Right lobe of liver (tissue), 6 donors: ENCODE measurements at regions not wholly inside any gene's neighbourhood (a gene's known extent, or its start where the extent isn't known, plus 50 kb on each side); places are given as distances from the start of the nearest gene placed in this dataset.

ENCODE experiments used
- ATAC-seq, 4 donors: fragments of 200-7000 bp; cut with Tn5 transposase; one replicate each; pipeline ENCODE4 v1.9.1; 2020; ENCODE audit warnings: mild to moderate bottlenecking in 4 of 4, moderate library complexity in 4 of 4
- DNase-seq, 3 donors: peaks; one replicate each; pipeline ENCODE4 v3.0.0-alpha.2; 2020
- H3K27ac ChIP-seq, 3 donors: fragments of 200-600 bp; one replicate each; pipeline ENCODE4 v1.8.0; 2022
- H3K27me3 ChIP-seq, 2 donors: fragments of 200-600 bp; one replicate each; pipeline ENCODE4 v1.8.0; 2022
- H3K36me3 ChIP-seq, 4 donors: fragments of 200-600 bp; sonication (generic) in 1 of 4; one replicate each; pipeline versions ENCODE4 v1.5.1 to v1.8.0; 2017 to 2022; ENCODE audit warnings: control low read depth in 1 of 4
- H3K4me1 ChIP-seq, 4 donors: fragments of 200-600 bp; sonication (generic) in 1 of 4; one replicate each; pipeline versions ENCODE4 v1.5.1 to v1.8.0; 2017 to 2022; ENCODE audit warnings: control low read depth in 1 of 4
- H3K4me3 ChIP-seq, 3 donors: fragments of 200-600 bp; one replicate each; pipeline ENCODE4 v1.8.0; 2022
- H3K9me3 ChIP-seq, 4 donors: fragments of 200-600 bp; sonication (generic) in 1 of 4; one replicate each; pipeline versions ENCODE4 v1.5.1 to v1.8.0; 2017 to 2022; ENCODE audit warnings: control low read depth in 1 of 4
- CTCF ChIP-seq, 4 donors: fragments of 200-600 bp in 3 of 4; fragments of 450-650 bp in 1 of 4; IDR thresholded peaks; one replicate each; pipeline versions ENCODE4 v1.5.1 to v1.8.0; 2016 to 2022; ENCODE audit warnings: antibody characterized with exemption in 4 of 4, mild to moderate bottlenecking in 2 of 4
- POLR2A ChIP-seq: fragments of 450-650 bp; IDR thresholded peaks from one replicate; pipeline ENCODE4 v1.6.1; 2017; ENCODE audit warnings: antibody characterized with exemption, mild to moderate bottlenecking
- WGBS: methylation state at CpG from one replicate; pipeline ENCODE4 v1.1.6; 2018; ENCODE audit warnings: low coverage, low lambda C conversion rate; ENCODE audit not compliant: insufficient coverage; ENCODE audit errors: missing lambda C conversion rate; 5-methylcytosine and 5-hydroxymethylcytosine counted together
- intact Hi-C, 2 donors: fragments of 100-400 bp; cut with DNase I; formaldehyde crosslinking; loops; one replicate each; pipeline versions ENCODE4 v1.11.2 to v1.14.1; 2022
- donor health status: DM: no; HTN: yes; CAD: no.
- donor health status: DM: no; HTN: no; CAD: no.
- donor health status: DM: no; HTN: no; CAD: no.
- donor health status: DM: no; HTN: yes; CAD: no.
- donor health status: DM: no; HTN: yes; CAD: no.

GRCh38 chr5:30237189-30237588 lies 956.3 kb upstream of the CDH6 start:
- Histone ChIP-seq H3K36me3 (no peaks in the 10 kb centered on the region), H3K27me3 (no peaks in the 10 kb centered on the region), H3K4me1 (no peaks in the 10 kb centered on the region), H3K4me3 (no peak overlapping the region), H3K27ac (no peak overlapping the region), H3K9me3 (no peaks in the 10 kb centered on the region)
- no peak for TF ChIP-seq POLR2A
- no peak for TF ChIP-seq CTCF (IDR thresholded peaks at IDR 0.05)
- intact Hi-C loops = no loop called here
- 22% methylated on average over 2 of the region's 2 CpGs for WGBS
- no peak for DNase-seq
- no peak for ATAC-seq

- DNase-seq (no peak), ATAC-seq (no peak)
- TF ChIP-seq CTCF (IDR thresholded peaks at IDR 0.05) = no peak
- TF ChIP-seq POLR2A = no peak
- Histone ChIP-seq H3K36me3 (no peaks in the 10 kb centered on the region), H3K4me1 (no peaks in the 10 kb centered on the region), H3K4me3 (no peak overlapping the region), H3K27me3 (no peaks in the 10 kb centered on the region), H3K9me3 (no peaks in the 10 kb centered on the region), H3K27ac (no peak overlapping the region)
- intact Hi-C loops = no loop called here
Measured at GRCh38 chr5:30209755-30210154, 983.7 kb upstream of the CDH6 start.

GRCh38 chr5:30197662-30198061 lies 995.8 kb upstream of the CDH6 start:
- DNase-seq (no peak), ATAC-seq (peak in 2 of 4 donors; percentile 34 to 79)
- H3K27me3 ChIP-seq = no peaks in the 10 kb centered on the region
- no peaks in the 10 kb centered on the region for H3K4me1 ChIP-seq
- no peaks in the 10 kb centered on the region for H3K36me3 ChIP-seq
- intact Hi-C loops = no loop called here
- 64% methylated on average over 3 of the region's 3 CpGs for WGBS
- no peak for TF ChIP-seq POLR2A
- TF ChIP-seq CTCF (IDR thresholded peaks at IDR 0.05) = no peak
- H3K27ac ChIP-seq = peak overlapping the region in 1 of 3 donors; percentile 18
- peak overlapping the region in 1 of 3 donors; percentile 40 for H3K4me3 ChIP-seq
- no peaks in the 10 kb centered on the region for H3K9me3 ChIP-seq

GRCh38 chr5:30195036-30195435 lies 998.5 kb upstream of the CDH6 start:
- WGBS = 41% methylated on average over 2 of the region's 2 CpGs
- TF ChIP-seq POLR2A = no peak
- TF ChIP-seq CTCF (IDR thresholded peaks at IDR 0.05) = no peak
- intact Hi-C loops = no loop called here

GRCh38 chr5:30194595-30194994 lies 998.9 kb upstream of the CDH6 start:
- H3K4me3 ChIP-seq = no peak overlapping the region
- intact Hi-C loops = no loop called here
- H3K9me3 ChIP-seq = no peaks in the 10 kb centered on the region
- TF ChIP-seq CTCF (IDR thresholded peaks at IDR 0.05) = no peak
- TF ChIP-seq POLR2A = no peak
- ATAC-seq = peak in 1 of 4 donors; percentile 28
- H3K27ac ChIP-seq = no peak overlapping the region
- no peaks in the 10 kb centered on the region for H3K4me1 ChIP-seq
- no peaks in the 10 kb centered on the region for H3K36me3 ChIP-seq
- no peak for DNase-seq
- no peaks in the 10 kb centered on the region for H3K27me3 ChIP-seq
- WGBS = 22% methylated on average over 5 of the region's 5 CpGs

More at GRCh38 chr5:30195036-30195435, 998.5 kb upstream of the CDH6 start:
- Histone ChIP-seq H3K4me1 (no peaks in the 10 kb centered on the region), H3K4me3 (no peak overlapping the region), H3K9me3 (no peaks in the 10 kb centered on the region), H3K27me3 (no peaks in the 10 kb centered on the region), H3K27ac (no peak overlapping the region), H3K36me3 (no peaks in the 10 kb centered on the region)
- no peak for DNase-seq
- ATAC-seq = no peak
